OCI-LY3 (cell line): ENCODE measurements at regions not wholly inside any gene's neighbourhood (a gene's known extent, or its start where the extent isn't known, plus 50 kb on each side); places are given as distances from the start of the nearest gene placed in this dataset.

Experiments used
- EZH2phosphoT487 ChIP-seq: fragments of 200-600 bp; shearing (Covaris generic); IDR thresholded peaks from 2 replicates; pipeline ENCODE4 v1.6.1; 2018; ENCODE audit warnings: antibody characterized with exemption, mixed run types, low read depth
- TF ChIP-seq, protein P1 (sequence below): fragments of 200-600, 300-600 bp; sonication (generic); IDR thresholded peaks from 2 replicates; pipeline ENCODE4 v1.5.1; 2014; ENCODE audit warnings: antibody characterized with exemption, low read length, low read depth

GRCh38 chr16:86048882-86049585 is 150.1 kb downstream of the IRF8 start:
- TF ChIP-seq, protein P1, sequence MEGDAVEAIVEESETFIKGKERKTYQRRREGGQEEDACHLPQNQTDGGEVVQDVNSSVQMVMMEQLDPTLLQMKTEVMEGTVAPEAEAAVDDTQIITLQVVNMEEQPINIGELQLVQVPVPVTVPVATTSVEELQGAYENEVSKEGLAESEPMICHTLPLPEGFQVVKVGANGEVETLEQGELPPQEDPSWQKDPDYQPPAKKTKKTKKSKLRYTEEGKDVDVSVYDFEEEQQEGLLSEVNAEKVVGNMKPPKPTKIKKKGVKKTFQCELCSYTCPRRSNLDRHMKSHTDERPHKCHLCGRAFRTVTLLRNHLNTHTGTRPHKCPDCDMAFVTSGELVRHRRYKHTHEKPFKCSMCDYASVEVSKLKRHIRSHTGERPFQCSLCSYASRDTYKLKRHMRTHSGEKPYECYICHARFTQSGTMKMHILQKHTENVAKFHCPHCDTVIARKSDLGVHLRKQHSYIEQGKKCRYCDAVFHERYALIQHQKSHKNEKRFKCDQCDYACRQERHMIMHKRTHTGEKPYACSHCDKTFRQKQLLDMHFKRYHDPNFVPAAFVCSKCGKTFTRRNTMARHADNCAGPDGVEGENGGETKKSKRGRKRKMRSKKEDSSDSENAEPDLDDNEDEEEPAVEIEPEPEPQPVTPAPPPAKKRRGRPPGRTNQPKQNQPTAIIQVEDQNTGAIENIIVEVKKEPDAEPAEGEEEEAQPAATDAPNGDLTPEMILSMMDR, result peak; percentile 32; the same call in 1 of the 2 replicates
- TF ChIP-seq EZH2phosphoT487, result no peak
